ENCODE measurements at regions not wholly inside any gene's neighbourhood (a gene's known extent, or its start where the extent isn't known, plus 50 kb on each side); places are given as distances from the start of the nearest gene placed in this dataset.

DNA sequence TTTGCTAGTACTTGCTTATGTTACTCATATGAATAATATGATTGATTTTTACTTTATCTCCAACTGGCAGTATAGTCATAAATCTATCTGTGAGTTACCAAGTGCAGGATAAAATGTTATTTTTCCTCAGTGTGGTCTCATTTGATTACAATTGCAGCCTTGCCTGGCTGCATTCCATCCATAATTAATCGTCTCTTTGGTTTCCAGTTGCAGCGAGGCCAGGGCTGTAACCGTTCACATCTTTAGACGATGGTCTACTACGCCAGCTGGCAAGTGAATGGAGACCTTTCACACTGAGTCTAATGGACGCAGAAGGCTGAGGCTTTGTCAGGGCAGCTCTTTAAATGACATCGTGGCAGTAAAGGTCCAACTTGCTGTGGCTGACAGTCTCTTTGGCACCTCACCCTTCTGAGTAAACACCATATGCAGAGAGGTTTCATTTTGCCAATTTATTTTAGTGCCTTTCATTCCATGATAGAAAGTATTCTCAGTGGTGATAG, 84.0 kb downstream of the ARL4A start:
- H3K9ac ChIP-seq (ENCODE audit: low read length), result no peak overlapping the region
- no peak overlapping the region for H3K4me3 ChIP-seq (ENCODE audit: insufficient read depth, low read length, poor library complexity, severe bottlenecking)
- no peak overlapping the region for H3K27ac ChIP-seq (ENCODE audit: low read depth, low read length)
- H3K79me2 ChIP-seq (ENCODE audit: insufficient read depth, low read length), result no peaks in the 10 kb centered on the region
- H3F3A ChIP-seq (ENCODE audit: insufficient read depth), result no peaks in the 10 kb centered on the region
- H2AFZ ChIP-seq (ENCODE audit: low read depth, low read length, severe bottlenecking), result no peak overlapping the region
- no peaks in the 10 kb centered on the region for H3K36me3 ChIP-seq (ENCODE audit: low read length)
- no peaks in the 10 kb centered on the region for H3K9me2 ChIP-seq (replicated peaks; ENCODE audit: insufficient read depth, low read length)
- no peak overlapping the region for H3K4me2 ChIP-seq (ENCODE audit: low read depth, low read length, poor library complexity, severe bottlenecking)
- H4K20me1 ChIP-seq (ENCODE audit: low read depth, low read length), result no peaks in the 10 kb centered on the region
- H3K27me3 ChIP-seq (ENCODE audit: low read length), result no peaks in the 10 kb centered on the region
- no peaks in the 10 kb centered on the region for H3K9me3 ChIP-seq (ENCODE audit: insufficient read depth, low read length)
- TF ChIP-seq, protein P1, sequence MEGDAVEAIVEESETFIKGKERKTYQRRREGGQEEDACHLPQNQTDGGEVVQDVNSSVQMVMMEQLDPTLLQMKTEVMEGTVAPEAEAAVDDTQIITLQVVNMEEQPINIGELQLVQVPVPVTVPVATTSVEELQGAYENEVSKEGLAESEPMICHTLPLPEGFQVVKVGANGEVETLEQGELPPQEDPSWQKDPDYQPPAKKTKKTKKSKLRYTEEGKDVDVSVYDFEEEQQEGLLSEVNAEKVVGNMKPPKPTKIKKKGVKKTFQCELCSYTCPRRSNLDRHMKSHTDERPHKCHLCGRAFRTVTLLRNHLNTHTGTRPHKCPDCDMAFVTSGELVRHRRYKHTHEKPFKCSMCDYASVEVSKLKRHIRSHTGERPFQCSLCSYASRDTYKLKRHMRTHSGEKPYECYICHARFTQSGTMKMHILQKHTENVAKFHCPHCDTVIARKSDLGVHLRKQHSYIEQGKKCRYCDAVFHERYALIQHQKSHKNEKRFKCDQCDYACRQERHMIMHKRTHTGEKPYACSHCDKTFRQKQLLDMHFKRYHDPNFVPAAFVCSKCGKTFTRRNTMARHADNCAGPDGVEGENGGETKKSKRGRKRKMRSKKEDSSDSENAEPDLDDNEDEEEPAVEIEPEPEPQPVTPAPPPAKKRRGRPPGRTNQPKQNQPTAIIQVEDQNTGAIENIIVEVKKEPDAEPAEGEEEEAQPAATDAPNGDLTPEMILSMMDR (IDR thresholded peaks at IDR 0.05; ENCODE audit: insufficient read depth, low read length, poor library complexity, severe bottlenecking), result no peak
- no peak for TF ChIP-seq EZH2phosphoT487 (conservative IDR thresholded peaks at IDR 0.05; ENCODE audit: low read length)

DNA sequence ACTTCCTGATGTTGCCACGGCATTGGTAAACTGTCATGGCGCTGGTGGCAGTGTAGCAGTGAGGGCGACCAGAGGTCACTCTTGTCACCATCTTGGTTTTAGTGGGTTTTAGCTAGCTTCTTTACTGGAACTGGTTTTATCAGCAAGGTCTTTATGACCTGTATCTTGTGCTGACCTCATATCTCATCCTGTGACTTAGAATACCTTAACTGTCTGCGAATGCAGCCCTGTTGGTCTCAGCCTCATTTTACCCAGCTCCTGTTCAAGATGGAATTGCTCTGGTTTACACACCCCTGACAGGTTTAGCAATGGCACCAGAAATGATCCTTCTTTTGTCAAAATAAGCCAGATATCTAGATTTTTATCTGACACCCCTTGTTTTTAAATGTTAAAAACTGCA, 85.3 kb downstream of the ARL4A start:
- no peak overlapping the region for H3K9ac ChIP-seq (ENCODE audit: low read length)
- H3K36me3 ChIP-seq (ENCODE audit: low read length), result no peaks in the 10 kb centered on the region
- H3K9me3 ChIP-seq (ENCODE audit: insufficient read depth, low read length), result no peaks in the 10 kb centered on the region
- H3F3A ChIP-seq (ENCODE audit: insufficient read depth), result no peaks in the 10 kb centered on the region
- H2AFZ ChIP-seq (ENCODE audit: low read depth, low read length, severe bottlenecking), result no peak overlapping the region
- no peaks in the 10 kb centered on the region for H3K27me3 ChIP-seq (ENCODE audit: low read length)
- no peak overlapping the region for H3K4me2 ChIP-seq (ENCODE audit: low read depth, low read length, poor library complexity, severe bottlenecking)
- H3K27ac ChIP-seq (ENCODE audit: low read depth, low read length), result no peak overlapping the region
- TF ChIP-seq EZH2phosphoT487 (conservative IDR thresholded peaks at IDR 0.05; ENCODE audit: low read length), result no peak
- TF ChIP-seq, protein P1 (IDR thresholded peaks at IDR 0.05; ENCODE audit: insufficient read depth, low read length, poor library complexity, severe bottlenecking), result no peak
- H3K4me3 ChIP-seq (ENCODE audit: insufficient read depth, low read length, poor library complexity, severe bottlenecking), result no peak overlapping the region
- H3K79me2 ChIP-seq (ENCODE audit: insufficient read depth, low read length), result no peaks in the 10 kb centered on the region
- no peaks in the 10 kb centered on the region for H4K20me1 ChIP-seq (ENCODE audit: low read depth, low read length)
- no peaks in the 10 kb centered on the region for H3K9me2 ChIP-seq (replicated peaks; ENCODE audit: insufficient read depth, low read length)

DNA sequence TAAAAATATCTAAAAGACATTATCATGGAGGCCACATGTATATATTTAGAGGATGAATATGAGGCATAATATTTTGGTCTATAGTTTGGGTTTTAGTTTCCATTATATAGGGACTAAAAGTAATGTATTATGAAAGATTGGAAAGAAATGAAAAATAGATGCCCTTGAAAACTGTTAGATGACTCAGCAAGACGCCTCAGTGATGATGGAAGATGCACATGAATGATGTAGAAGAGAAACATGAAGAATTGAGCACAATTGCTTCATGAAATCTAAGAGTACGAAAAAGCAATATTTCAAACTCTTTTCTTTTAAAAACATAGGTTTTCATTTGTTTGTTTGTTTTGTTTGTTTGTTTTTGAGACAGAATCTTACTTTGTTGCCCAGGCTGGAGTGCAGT, 89.8 kb downstream of the ARL4A start:
- no peaks in the 10 kb centered on the region for H3K9me3 ChIP-seq (ENCODE audit: insufficient read depth, low read length)
- H3F3A ChIP-seq (ENCODE audit: insufficient read depth), result no peaks in the 10 kb centered on the region
- H3K27me3 ChIP-seq (ENCODE audit: low read length), result no peaks in the 10 kb centered on the region
- no peaks in the 10 kb centered on the region for H3K36me3 ChIP-seq (ENCODE audit: low read length)
- no peak overlapping the region for H3K4me2 ChIP-seq (ENCODE audit: low read depth, low read length, poor library complexity, severe bottlenecking)
- no peaks in the 10 kb centered on the region for H3K79me2 ChIP-seq (ENCODE audit: insufficient read depth, low read length)
- H4K20me1 ChIP-seq (ENCODE audit: low read depth, low read length), result no peaks in the 10 kb centered on the region
- H3K9me2 ChIP-seq (replicated peaks; ENCODE audit: insufficient read depth, low read length), result no peaks in the 10 kb centered on the region
- H3K27ac ChIP-seq (ENCODE audit: low read depth, low read length), result no peak overlapping the region
- no peak overlapping the region for H3K9ac ChIP-seq (ENCODE audit: low read length)
- H2AFZ ChIP-seq (ENCODE audit: low read depth, low read length, severe bottlenecking), result no peak overlapping the region
- no peak for TF ChIP-seq EZH2phosphoT487 (conservative IDR thresholded peaks at IDR 0.05; ENCODE audit: low read length)
- TF ChIP-seq, protein P1 (IDR thresholded peaks at IDR 0.05; ENCODE audit: insufficient read depth, low read length, poor library complexity, severe bottlenecking), result no peak
- H3K4me3 ChIP-seq (ENCODE audit: insufficient read depth, low read length, poor library complexity, severe bottlenecking), result no peak overlapping the region

Data from SU-DHL-6 (cell line).